Peyer's patch (tissue), 4 donors: ENCODE measurements at regions not wholly inside any gene's neighbourhood (a gene's known extent, or its start where the extent isn't known, plus 50 kb on each side); places are given as distances from the start of the nearest gene placed in this dataset.

Experiments used
- DNase-seq, 3 donors: peaks; one replicate each; pipeline ENCODE4 v3.0.0-alpha.2; 2017 to 2019
- H3K27ac ChIP-seq, 4 donors: fragments of 200-600 bp; sonication (generic); one replicate each; pipeline ENCODE4 v1.5.1; 2016 to 2019
- H3K27me3 ChIP-seq, 2 donors: fragments of 200-600 bp; sonication (generic); one replicate each; pipeline ENCODE4 v1.5.1; 2019
- H3K36me3 ChIP-seq, 3 donors: fragments of 200-600 bp; sonication (generic); one replicate each; pipeline ENCODE4 v1.5.1; 2016 to 2019
- H3K4me1 ChIP-seq, 4 donors: fragments of 200-600 bp; sonication (generic); one replicate each; pipeline ENCODE4 v1.5.1; 2016 to 2019
- H3K4me3 ChIP-seq, 4 donors: fragments of 200-600 bp; sonication (generic); 1 replicate in 3 of 4; 2 replicates in 1 of 4; pipeline ENCODE4 v1.5.1; 2016 to 2019; ENCODE audit warnings: mild to moderate bottlenecking in 1 of 4
- H3K9me3 ChIP-seq, 4 donors: fragments of 200-600 bp; sonication (generic); one replicate each; pipeline ENCODE4 v1.5.1; 2016 to 2019; ENCODE audit warnings: mild to moderate bottlenecking in 1 of 4
- CTCF ChIP-seq, 6 experiments: fragments of 450-650 bp in 4 of 6; fragments of 200-600 bp in 2 of 6; sonication (generic) in 1 of 6; IDR thresholded peaks; one replicate each; pipeline ENCODE4 v1.5.1; 2017 to 2019; ENCODE audit warnings: antibody characterized with exemption in 6 of 6, mild to moderate bottlenecking in 3 of 6, moderate library complexity in 1 of 6
- POLR2A ChIP-seq, 2 donors: fragments of 450-650 bp; IDR thresholded peaks; one replicate each; pipeline ENCODE4 v1.5.1; 2017; ENCODE audit warnings: antibody characterized with exemption in 2 of 2, mild to moderate bottlenecking in 2 of 2, moderate library complexity in 2 of 2

- Histone ChIP-seq H3K36me3 (no peaks in the 10 kb centered on the region), H3K27me3 (no peaks in the 10 kb centered on the region), H3K4me3 (no peak overlapping the region), H3K27ac (no peak overlapping the region), H3K4me1 (no peaks in the 10 kb centered on the region), H3K9me3 (no peaks in the 10 kb centered on the region)
- TF ChIP-seq POLR2A (IDR thresholded peaks at IDR 0.05) (no peak), CTCF (IDR thresholded peaks at IDR 0.05) (no peak)
- no peak for DNase-seq
Measured at GRCh38 chr1:87957331-87957730, 628.7 kb downstream of the LMO4 start.

- Histone ChIP-seq H3K9me3 (no peaks in the 10 kb centered on the region), H3K4me1 (no peaks in the 10 kb centered on the region), H3K27ac (no peak overlapping the region), H3K36me3 (no peaks in the 10 kb centered on the region), H3K27me3 (no peaks in the 10 kb centered on the region), H3K4me3 (no peak overlapping the region)
- no peak for TF ChIP-seq POLR2A (IDR thresholded peaks at IDR 0.05)
- no peak for TF ChIP-seq CTCF (IDR thresholded peaks at IDR 0.05)
- DNase-seq: no peak
Measured at GRCh38 chr1:87958201-87958600, 629.5 kb downstream of the LMO4 start.

- Histone ChIP-seq H3K27ac (no peak overlapping the region), H3K4me1 (no peaks in the 10 kb centered on the region), H3K36me3 (no peaks in the 10 kb centered on the region), H3K4me3 (no peak overlapping the region), H3K27me3 (no peaks in the 10 kb centered on the region), H3K9me3 (no peaks in the 10 kb centered on the region)
- TF ChIP-seq CTCF (IDR thresholded peaks at IDR 0.05) (no peak), POLR2A (IDR thresholded peaks at IDR 0.05) (no peak)
- DNase-seq: no peak
Measured at GRCh38 chr1:87958716-87959115, 630.0 kb downstream of the LMO4 start.

GRCh38 chr1:87959236-87959635 lies 630.6 kb downstream of the LMO4 start:
- no peaks in the 10 kb centered on the region for H3K27me3 ChIP-seq
- TF ChIP-seq POLR2A (IDR thresholded peaks at IDR 0.05) (no peak), CTCF (IDR thresholded peaks at IDR 0.05) (no peak)
- no peak overlapping the region for H3K4me3 ChIP-seq

GRCh38 chr1:87961992-87962391 lies 633.3 kb downstream of the LMO4 start:
- no peaks in the 10 kb centered on the region for H3K9me3 ChIP-seq
- no peak for DNase-seq
- TF ChIP-seq CTCF (IDR thresholded peaks at IDR 0.05): no peak
- no peak for TF ChIP-seq POLR2A (IDR thresholded peaks at IDR 0.05)
- H3K36me3 ChIP-seq: no peaks in the 10 kb centered on the region
- no peaks in the 10 kb centered on the region for H3K27me3 ChIP-seq
- H3K4me1 ChIP-seq: no peaks in the 10 kb centered on the region
- H3K4me3 ChIP-seq: no peak overlapping the region
- no peak overlapping the region for H3K27ac ChIP-seq

More at GRCh38 chr1:87959236-87959635, 630.6 kb downstream of the LMO4 start:
- Histone ChIP-seq H3K4me1 (no peaks in the 10 kb centered on the region), H3K27ac (no peak overlapping the region), H3K9me3 (no peaks in the 10 kb centered on the region), H3K36me3 (no peaks in the 10 kb centered on the region)
- no peak for DNase-seq

GRCh38 chr1:87963556-87963955 lies 634.9 kb downstream of the LMO4 start:
- no peak overlapping the region for H3K4me3 ChIP-seq
- TF ChIP-seq CTCF (IDR thresholded peaks at IDR 0.05) (no peak), POLR2A (IDR thresholded peaks at IDR 0.05) (no peak)
- no peaks in the 10 kb centered on the region for H3K9me3 ChIP-seq
- no peaks in the 10 kb centered on the region for H3K4me1 ChIP-seq
- no peak for DNase-seq
- no peak overlapping the region for H3K27ac ChIP-seq
- no peaks in the 10 kb centered on the region for H3K36me3 ChIP-seq
- no peaks in the 10 kb centered on the region for H3K27me3 ChIP-seq
